Uterus (tissue), 2 donors: ENCODE measurements at regions not wholly inside any gene's neighbourhood (a gene's known extent, or its start where the extent isn't known, plus 50 kb on each side); places are given as distances from the start of the nearest gene placed in this dataset.
"Not testable (repeated sequence)": the region's sequence is repeated elsewhere in the genome, so short reads cannot be mapped to it uniquely, and the experiment has no call there.

Experiments used
- POLR2A ChIP-seq, 2 donors: fragments of 450-650 bp; IDR thresholded peaks; one replicate each; pipeline ENCODE4 v1.6.1; 2016; ENCODE audit warnings: antibody characterized with exemption in 2 of 2, mild to moderate bottlenecking in 1 of 2, moderate library complexity in 1 of 2
- TF ChIP-seq, protein P1 (sequence below), 4 experiments: fragments of 200-600 bp in 2 of 4; fragments of 450-650 bp in 2 of 4; sonication (generic) in 2 of 4; IDR thresholded peaks; one replicate each; pipeline ENCODE4 v1.5.1; 2016 to 2019; ENCODE audit warnings: antibody characterized with exemption in 4 of 4, mild to moderate bottlenecking in 2 of 4, moderate library complexity in 1 of 4

DNA sequence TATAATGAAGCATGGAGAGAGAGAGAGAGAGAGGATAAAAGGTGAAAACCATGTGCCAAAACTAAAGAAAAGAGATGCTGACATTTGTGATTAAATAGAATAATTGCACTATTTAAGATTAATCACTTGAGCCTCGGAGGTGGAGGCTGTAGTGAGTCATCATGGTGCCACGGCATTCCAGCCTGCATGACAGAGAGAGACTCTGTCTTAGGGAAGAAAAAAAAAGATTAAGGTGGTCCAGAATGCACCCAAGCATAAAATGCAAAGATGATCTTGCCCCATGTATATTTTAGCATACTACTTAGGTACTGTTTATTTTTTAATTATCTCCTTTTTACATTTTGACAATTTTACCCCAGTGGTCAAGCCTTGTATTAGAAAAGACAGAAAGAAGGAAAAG, 742.5 kb downstream of the SPATA31A1 start:
- TF ChIP-seq, protein P1, sequence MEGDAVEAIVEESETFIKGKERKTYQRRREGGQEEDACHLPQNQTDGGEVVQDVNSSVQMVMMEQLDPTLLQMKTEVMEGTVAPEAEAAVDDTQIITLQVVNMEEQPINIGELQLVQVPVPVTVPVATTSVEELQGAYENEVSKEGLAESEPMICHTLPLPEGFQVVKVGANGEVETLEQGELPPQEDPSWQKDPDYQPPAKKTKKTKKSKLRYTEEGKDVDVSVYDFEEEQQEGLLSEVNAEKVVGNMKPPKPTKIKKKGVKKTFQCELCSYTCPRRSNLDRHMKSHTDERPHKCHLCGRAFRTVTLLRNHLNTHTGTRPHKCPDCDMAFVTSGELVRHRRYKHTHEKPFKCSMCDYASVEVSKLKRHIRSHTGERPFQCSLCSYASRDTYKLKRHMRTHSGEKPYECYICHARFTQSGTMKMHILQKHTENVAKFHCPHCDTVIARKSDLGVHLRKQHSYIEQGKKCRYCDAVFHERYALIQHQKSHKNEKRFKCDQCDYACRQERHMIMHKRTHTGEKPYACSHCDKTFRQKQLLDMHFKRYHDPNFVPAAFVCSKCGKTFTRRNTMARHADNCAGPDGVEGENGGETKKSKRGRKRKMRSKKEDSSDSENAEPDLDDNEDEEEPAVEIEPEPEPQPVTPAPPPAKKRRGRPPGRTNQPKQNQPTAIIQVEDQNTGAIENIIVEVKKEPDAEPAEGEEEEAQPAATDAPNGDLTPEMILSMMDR (IDR thresholded peaks at IDR 0.05), result not testable (repeated sequence)
- TF ChIP-seq POLR2A (IDR thresholded peaks at IDR 0.05), result not testable (repeated sequence)
